22Rv1 (cell line): ENCODE measurements at regions not wholly inside any gene's neighbourhood (a gene's known extent, or its start where the extent isn't known, plus 50 kb on each side); places are given as distances from the start of the nearest gene placed in this dataset.

Experiments used
- ZFX ChIP-seq: fragments of 450-650 bp; IDR thresholded peaks from 2 replicates; pipeline ENCODE4 v1.6.1; 2017; ENCODE audit warnings: antibody characterized with exemption, borderline replicate concordance
- TF ChIP-seq, protein P1 (sequence below): fragments of 450-650 bp; IDR thresholded peaks from 2 replicates; pipeline ENCODE4 v1.5.1; 2017; ENCODE audit warnings: mild to moderate bottlenecking

DNA sequence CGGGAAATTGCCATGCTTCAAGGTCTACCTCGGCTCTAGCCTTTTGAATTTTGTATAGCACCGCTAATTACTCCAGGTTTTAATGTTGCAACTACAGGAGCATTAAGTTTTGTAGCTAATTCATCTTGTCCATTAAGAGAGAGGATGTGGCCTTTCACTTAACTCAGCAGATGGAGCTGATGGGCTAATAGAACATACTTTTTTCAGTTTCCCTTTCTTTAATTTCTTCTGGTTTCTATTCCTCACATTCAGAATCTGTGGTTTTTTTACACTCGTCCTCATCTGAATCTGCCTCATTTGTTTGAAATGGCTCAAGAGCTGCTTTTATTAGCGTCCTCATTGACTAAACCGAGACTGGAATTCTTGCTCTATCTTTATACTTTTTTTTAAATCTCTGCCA lies 2085.7 kb upstream of the C9orf72 start:
- TF ChIP-seq, protein P1, sequence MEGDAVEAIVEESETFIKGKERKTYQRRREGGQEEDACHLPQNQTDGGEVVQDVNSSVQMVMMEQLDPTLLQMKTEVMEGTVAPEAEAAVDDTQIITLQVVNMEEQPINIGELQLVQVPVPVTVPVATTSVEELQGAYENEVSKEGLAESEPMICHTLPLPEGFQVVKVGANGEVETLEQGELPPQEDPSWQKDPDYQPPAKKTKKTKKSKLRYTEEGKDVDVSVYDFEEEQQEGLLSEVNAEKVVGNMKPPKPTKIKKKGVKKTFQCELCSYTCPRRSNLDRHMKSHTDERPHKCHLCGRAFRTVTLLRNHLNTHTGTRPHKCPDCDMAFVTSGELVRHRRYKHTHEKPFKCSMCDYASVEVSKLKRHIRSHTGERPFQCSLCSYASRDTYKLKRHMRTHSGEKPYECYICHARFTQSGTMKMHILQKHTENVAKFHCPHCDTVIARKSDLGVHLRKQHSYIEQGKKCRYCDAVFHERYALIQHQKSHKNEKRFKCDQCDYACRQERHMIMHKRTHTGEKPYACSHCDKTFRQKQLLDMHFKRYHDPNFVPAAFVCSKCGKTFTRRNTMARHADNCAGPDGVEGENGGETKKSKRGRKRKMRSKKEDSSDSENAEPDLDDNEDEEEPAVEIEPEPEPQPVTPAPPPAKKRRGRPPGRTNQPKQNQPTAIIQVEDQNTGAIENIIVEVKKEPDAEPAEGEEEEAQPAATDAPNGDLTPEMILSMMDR, result no peak
- TF ChIP-seq ZFX, result no peak
